ENCODE measurements at regions not wholly inside any gene's neighbourhood (a gene's known extent, or its start where the extent isn't known, plus 50 kb on each side); places are given as distances from the start of the nearest gene placed in this dataset.

- TF ChIP-seq CTCF (conservative IDR thresholded peaks at IDR 0.05; ENCODE audit: low read length) (no peak), EZH2phosphoT487 (IDR thresholded peaks at IDR 0.05; ENCODE audit: borderline replicate concordance, low read depth, low read length) (no peak)
These were observed 590.0 kb upstream of the ROBO1 start for GRCh38 chr3:80357761-80358160.
